ENCODE measurements at regions not wholly inside any gene's neighbourhood (a gene's known extent, or its start where the extent isn't known, plus 50 kb on each side); places are given as distances from the start of the nearest gene placed in this dataset.

- TF ChIP-seq CTCF (IDR thresholded peaks at IDR 0.05; ENCODE audit: low read depth, low read length, poor library complexity, severe bottlenecking) (no peak), EZH2phosphoT487 (IDR thresholded peaks at IDR 0.05; ENCODE audit: borderline replicate concordance, low read length) (no peak)
Observed at GRCh38 chr3:11697701-11698100, 54.0 kb upstream of the VGLL4 start.
